Immature natural killer cell (primary cell): ENCODE measurements at regions not wholly inside any gene's neighbourhood (a gene's known extent, or its start where the extent isn't known, plus 50 kb on each side); places are given as distances from the start of the nearest gene placed in this dataset.
"Not testable (repeated sequence)": the region's sequence is repeated elsewhere in the genome, so short reads cannot be mapped to it uniquely, and the experiment has no call there.

ENCODE experiments used
- DNase-seq, 3 donors: peaks; one replicate each; pipeline ENCODE4 v3.0.0; 2022; ENCODE audit warnings: mixed read lengths in 1 of 3
- H3K27ac Mint-ChIP-seq, 6 donors: one replicate each; pipeline ENCODE4 v1.8.0; 2020; ENCODE audit warnings: mixed read lengths in 6 of 6, mild to moderate bottlenecking in 5 of 6, inconsistent platforms in 4 of 6, moderate library complexity in 3 of 6
- H3K27me3 Mint-ChIP-seq, 3 donors: one replicate each; pipeline ENCODE4 v1.8.0; 2020 to 2021; ENCODE audit warnings: low read depth in 3 of 3, mild to moderate bottlenecking in 3 of 3, mixed read lengths in 3 of 3, moderate library complexity in 3 of 3, inconsistent platforms in 1 of 3
- H3K36me3 Mint-ChIP-seq, 3 donors: one replicate each; pipeline ENCODE4 v1.8.0; 2020; ENCODE audit warnings: mixed read lengths in 3 of 3, inconsistent platforms in 2 of 3, mild to moderate bottlenecking in 2 of 3
- H3K4me1 Mint-ChIP-seq, 2 donors: one replicate each; pipeline ENCODE4 v1.8.0; 2020; ENCODE audit warnings: inconsistent platforms in 2 of 2, mild to moderate bottlenecking in 2 of 2, mixed read lengths in 2 of 2, moderate library complexity in 1 of 2
- H3K4me3 Mint-ChIP-seq, 5 donors: one replicate each; pipeline ENCODE4 v1.8.0; 2020; ENCODE audit warnings: mild to moderate bottlenecking in 5 of 5, mixed read lengths in 5 of 5, inconsistent platforms in 3 of 5, moderate library complexity in 3 of 5
- H3K9me3 Mint-ChIP-seq, 6 donors: one replicate each; pipeline ENCODE4 v1.8.0; 2020; ENCODE audit warnings: mild to moderate bottlenecking in 6 of 6, mixed read lengths in 6 of 6, inconsistent platforms in 4 of 6, moderate library complexity in 3 of 6

GRCh38 chr1:82057011-82057410 is 256.3 kb downstream of the ADGRL2 start:
- Mint-ChIP-seq H3K27me3 (peaks cover 0 to 5% (median 0%) of the 10 kb centered on the region in 3 donors), H3K4me3 (no peak overlapping the region), H3K27ac (no peak overlapping the region), H3K9me3 (peaks cover 12 to 57% (median 26%) of the 10 kb centered on the region in 6 donors), H3K4me1 (no peaks in the 10 kb centered on the region), H3K36me3 (peaks cover 0 to 3% (median 0%) of the 10 kb centered on the region in 3 donors)
- no peak for DNase-seq

GRCh38 chr1:82055375-82055774 is 254.6 kb downstream of the ADGRL2 start:
- not testable (repeated sequence) for H3K4me1 Mint-ChIP-seq, H3K36me3 Mint-ChIP-seq, H3K27ac Mint-ChIP-seq, DNase-seq, H3K4me3 Mint-ChIP-seq, H3K27me3 Mint-ChIP-seq
- peaks cover 8 to 56% (median 28%) of the 10 kb centered on the region in 6 donors for H3K9me3 Mint-ChIP-seq

GRCh38 chr1:82052563-82052962 is 251.8 kb downstream of the ADGRL2 start:
- H3K36me3 Mint-ChIP-seq, result peaks cover 0 to 3% (median 0%) of the 10 kb centered on the region in 3 donors
- no peak overlapping the region for H3K27ac Mint-ChIP-seq
- no peak for DNase-seq
- H3K4me3 Mint-ChIP-seq, result no peak overlapping the region
- peaks cover 0 to 6% (median 0%) of the 10 kb centered on the region in 3 donors for H3K27me3 Mint-ChIP-seq
- no peaks in the 10 kb centered on the region for H3K4me1 Mint-ChIP-seq
- H3K9me3 Mint-ChIP-seq, result peaks cover 8 to 60% (median 25%) of the 10 kb centered on the region in 6 donors

GRCh38 chr1:82048596-82048995 is 247.9 kb downstream of the ADGRL2 start:
- no peak overlapping the region for H3K27ac Mint-ChIP-seq
- DNase-seq, result no peak
- no peak overlapping the region for H3K4me3 Mint-ChIP-seq
- H3K36me3 Mint-ChIP-seq, result peaks cover 0 to 4% (median 0%) of the 10 kb centered on the region in 3 donors
- no peaks in the 10 kb centered on the region for H3K4me1 Mint-ChIP-seq
- H3K9me3 Mint-ChIP-seq, result peaks cover 3 to 36% (median 6%) of the 10 kb centered on the region in 6 donors
- H3K27me3 Mint-ChIP-seq, result peaks cover 0 to 4% (median 0%) of the 10 kb centered on the region in 3 donors

GRCh38 chr1:82045221-82045620 is 244.5 kb downstream of the ADGRL2 start:
- H3K4me1 Mint-ChIP-seq, result no peaks in the 10 kb centered on the region
- H3K36me3 Mint-ChIP-seq, result peaks cover 0 to 4% (median 4%) of the 10 kb centered on the region in 3 donors
- DNase-seq, result no peak
- H3K4me3 Mint-ChIP-seq, result no peak overlapping the region
- H3K27ac Mint-ChIP-seq, result no peak overlapping the region
- peaks cover 5 to 37% (median 9%) of the 10 kb centered on the region in 6 donors for H3K9me3 Mint-ChIP-seq
- H3K27me3 Mint-ChIP-seq, result peaks cover under 1 to 4% (median 4%) of the 10 kb centered on the region in 3 donors

- H3K4me3 Mint-ChIP-seq, result no peak overlapping the region
- H3K27me3 Mint-ChIP-seq, result peaks cover 0 to 4% (median 4%) of the 10 kb centered on the region in 3 donors
- no peaks in the 10 kb centered on the region for H3K4me1 Mint-ChIP-seq
- no peak for DNase-seq
- no peak overlapping the region for H3K27ac Mint-ChIP-seq
- peaks cover 0 to 10% (median 4%) of the 10 kb centered on the region in 3 donors for H3K36me3 Mint-ChIP-seq
- H3K9me3 Mint-ChIP-seq, result peaks cover 3 to 43% (median 13%) of the 10 kb centered on the region in 6 donors
These were observed 243.8 kb downstream of the ADGRL2 start for GRCh38 chr1:82044536-82044935.

GRCh38 chr1:82044111-82044510 is 243.4 kb downstream of the ADGRL2 start:
- Mint-ChIP-seq H3K9me3 (peaks cover 3 to 43% (median 13%) of the 10 kb centered on the region in 6 donors), H3K4me1 (no peaks in the 10 kb centered on the region), H3K36me3 (peaks cover 0 to 10% (median 4%) of the 10 kb centered on the region in 3 donors), H3K27me3 (peaks cover 0 to 4% (median 4%) of the 10 kb centered on the region in 3 donors), H3K4me3 (no peak overlapping the region), H3K27ac (no peak overlapping the region)
- DNase-seq, result no peak

- Mint-ChIP-seq H3K4me1 (no peaks in the 10 kb centered on the region), H3K9me3 (peaks cover 0 to 33% (median 14%) of the 10 kb centered on the region in 6 donors), H3K4me3 (no peak overlapping the region), H3K36me3 (peaks cover 0 to 10% (median 4%) of the 10 kb centered on the region in 3 donors), H3K27ac (no peak overlapping the region), H3K27me3 (peaks cover 0 to 4% (median 4%) of the 10 kb centered on the region in 3 donors)
- DNase-seq, result no peak
These were observed 241.7 kb downstream of the ADGRL2 start for GRCh38 chr1:82042306-82043060.
